ENCODE measurements at regions not wholly inside any gene's neighbourhood (a gene's known extent, or its start where the extent isn't known, plus 50 kb on each side); places are given as distances from the start of the nearest gene placed in this dataset.

- DNase-seq (ENCODE audit: low spot score): no peak
- Histone ChIP-seq H3K27me3 (ENCODE audit: control insufficient read depth in 4 of 4, insufficient read depth in 4 of 4, low read length in 3 of 4) (no peaks in the 10 kb centered on the region), H3K27ac (ENCODE audit: low read depth in 1 of 2, low read length in 2 of 2) (no peak overlapping the region), H3K36me3 (ENCODE audit: control insufficient read depth in 4 of 4, insufficient read depth in 3 of 4, low read depth in 1 of 4, low read length in 3 of 4) (no peaks in the 10 kb centered on the region), H3K9ac (ENCODE audit: low read depth in 1 of 2, low read length in 2 of 2) (no peak overlapping the region), H3K4me1 (ENCODE audit: control insufficient read depth in 4 of 4, insufficient read depth in 4 of 4, low read length in 3 of 4) (no peaks in the 10 kb centered on the region), H3K4me3 (ENCODE audit: low read depth in 1 of 3, low read length in 3 of 3) (no peak overlapping the region), H3K9me3 (ENCODE audit: control insufficient read depth in 4 of 4, low read length in 3 of 4) (peaks cover 0 to 2% (median 0%) of the 10 kb centered on the region in 4 donors)
- 66% methylated on average over 2 of the region's 2 CpGs for WGBS
- TF ChIP-seq EGR1 (IDR thresholded peaks at IDR 0.05; ENCODE audit: low read depth in 2 of 2): no peak
- TF ChIP-seq MAX (IDR thresholded peaks at IDR 0.05): no peak
- TF ChIP-seq, protein P1, sequence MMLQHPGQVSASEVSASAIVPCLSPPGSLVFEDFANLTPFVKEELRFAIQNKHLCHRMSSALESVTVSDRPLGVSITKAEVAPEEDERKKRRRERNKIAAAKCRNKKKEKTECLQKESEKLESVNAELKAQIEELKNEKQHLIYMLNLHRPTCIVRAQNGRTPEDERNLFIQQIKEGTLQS (IDR thresholded peaks at IDR 0.05): no peak
- TF ChIP-seq CTCF (IDR thresholded peaks at IDR 0.05; ENCODE audit: low read depth, low read length, missing input control): no peak
- TF ChIP-seq, protein P2, sequence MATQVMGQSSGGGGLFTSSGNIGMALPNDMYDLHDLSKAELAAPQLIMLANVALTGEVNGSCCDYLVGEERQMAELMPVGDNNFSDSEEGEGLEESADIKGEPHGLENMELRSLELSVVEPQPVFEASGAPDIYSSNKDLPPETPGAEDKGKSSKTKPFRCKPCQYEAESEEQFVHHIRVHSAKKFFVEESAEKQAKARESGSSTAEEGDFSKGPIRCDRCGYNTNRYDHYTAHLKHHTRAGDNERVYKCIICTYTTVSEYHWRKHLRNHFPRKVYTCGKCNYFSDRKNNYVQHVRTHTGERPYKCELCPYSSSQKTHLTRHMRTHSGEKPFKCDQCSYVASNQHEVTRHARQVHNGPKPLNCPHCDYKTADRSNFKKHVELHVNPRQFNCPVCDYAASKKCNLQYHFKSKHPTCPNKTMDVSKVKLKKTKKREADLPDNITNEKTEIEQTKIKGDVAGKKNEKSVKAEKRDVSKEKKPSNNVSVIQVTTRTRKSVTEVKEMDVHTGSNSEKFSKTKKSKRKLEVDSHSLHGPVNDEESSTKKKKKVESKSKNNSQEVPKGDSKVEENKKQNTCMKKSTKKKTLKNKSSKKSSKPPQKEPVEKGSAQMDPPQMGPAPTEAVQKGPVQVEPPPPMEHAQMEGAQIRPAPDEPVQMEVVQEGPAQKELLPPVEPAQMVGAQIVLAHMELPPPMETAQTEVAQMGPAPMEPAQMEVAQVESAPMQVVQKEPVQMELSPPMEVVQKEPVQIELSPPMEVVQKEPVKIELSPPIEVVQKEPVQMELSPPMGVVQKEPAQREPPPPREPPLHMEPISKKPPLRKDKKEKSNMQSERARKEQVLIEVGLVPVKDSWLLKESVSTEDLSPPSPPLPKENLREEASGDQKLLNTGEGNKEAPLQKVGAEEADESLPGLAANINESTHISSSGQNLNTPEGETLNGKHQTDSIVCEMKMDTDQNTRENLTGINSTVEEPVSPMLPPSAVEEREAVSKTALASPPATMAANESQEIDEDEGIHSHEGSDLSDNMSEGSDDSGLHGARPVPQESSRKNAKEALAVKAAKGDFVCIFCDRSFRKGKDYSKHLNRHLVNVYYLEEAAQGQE (IDR thresholded peaks at IDR 0.05): no peak
- no peak for TF ChIP-seq TAF1 (conservative IDR thresholded peaks at IDR 0.05)
- TF ChIP-seq GABPA (IDR thresholded peaks at IDR 0.05 in 1 of 2, conservative IDR thresholded peaks at IDR 0.05 in 1 of 2): no peak
These were observed 687.0 kb upstream of the ZNF608 start for GRCh38 chr5:125433457-125433856.

GRCh38 chr5:125439243-125439642, 692.8 kb upstream of the ZNF608 start:
- no peaks in the 10 kb centered on the region for H3K4me1 ChIP-seq (ENCODE audit: control insufficient read depth in 4 of 4, insufficient read depth in 4 of 4, low read length in 3 of 4)
- H3K36me3 ChIP-seq (ENCODE audit: control insufficient read depth in 4 of 4, insufficient read depth in 3 of 4, low read depth in 1 of 4, low read length in 3 of 4): no peaks in the 10 kb centered on the region
- H3K4me3 ChIP-seq (ENCODE audit: low read depth in 1 of 3, low read length in 3 of 3): no peak overlapping the region
- no peak for DNase-seq (ENCODE audit: low spot score)
- H3K9ac ChIP-seq (ENCODE audit: low read depth in 1 of 2, low read length in 2 of 2): no peak overlapping the region
- peaks cover 0 to 1% (median 0%) of the 10 kb centered on the region in 4 donors for H3K9me3 ChIP-seq (ENCODE audit: control insufficient read depth in 4 of 4, low read length in 3 of 4)
- H3K27me3 ChIP-seq (ENCODE audit: control insufficient read depth in 4 of 4, insufficient read depth in 4 of 4, low read length in 3 of 4): no peaks in the 10 kb centered on the region
- H3K27ac ChIP-seq (ENCODE audit: low read depth in 1 of 2, low read length in 2 of 2): no peak overlapping the region
- TF ChIP-seq GABPA (IDR thresholded peaks at IDR 0.05 in 1 of 2, conservative IDR thresholded peaks at IDR 0.05 in 1 of 2) (no peak), NR2F2 (IDR thresholded peaks at IDR 0.05) (no peak), MAX (IDR thresholded peaks at IDR 0.05) (no peak), SP1 (IDR thresholded peaks at IDR 0.05) (no peak), FOXA2 (IDR thresholded peaks at IDR 0.05) (no peak), HNF4G (IDR thresholded peaks at IDR 0.05) (no peak), YY1 (IDR thresholded peaks at IDR 0.05) (no peak), HNF4A (conservative IDR thresholded peaks at IDR 0.05) (no peak), RAD21 (IDR thresholded peaks at IDR 0.05) (no peak), CTCF (IDR thresholded peaks at IDR 0.05; ENCODE audit: low read depth, low read length, missing input control) (no peak), EGR1 (IDR thresholded peaks at IDR 0.05; ENCODE audit: low read depth in 2 of 2) (no peak), FOXA1 (IDR thresholded peaks at IDR 0.05) (no peak), RXRA (IDR thresholded peaks at IDR 0.05) (no peak)
- TF ChIP-seq, protein P3, sequence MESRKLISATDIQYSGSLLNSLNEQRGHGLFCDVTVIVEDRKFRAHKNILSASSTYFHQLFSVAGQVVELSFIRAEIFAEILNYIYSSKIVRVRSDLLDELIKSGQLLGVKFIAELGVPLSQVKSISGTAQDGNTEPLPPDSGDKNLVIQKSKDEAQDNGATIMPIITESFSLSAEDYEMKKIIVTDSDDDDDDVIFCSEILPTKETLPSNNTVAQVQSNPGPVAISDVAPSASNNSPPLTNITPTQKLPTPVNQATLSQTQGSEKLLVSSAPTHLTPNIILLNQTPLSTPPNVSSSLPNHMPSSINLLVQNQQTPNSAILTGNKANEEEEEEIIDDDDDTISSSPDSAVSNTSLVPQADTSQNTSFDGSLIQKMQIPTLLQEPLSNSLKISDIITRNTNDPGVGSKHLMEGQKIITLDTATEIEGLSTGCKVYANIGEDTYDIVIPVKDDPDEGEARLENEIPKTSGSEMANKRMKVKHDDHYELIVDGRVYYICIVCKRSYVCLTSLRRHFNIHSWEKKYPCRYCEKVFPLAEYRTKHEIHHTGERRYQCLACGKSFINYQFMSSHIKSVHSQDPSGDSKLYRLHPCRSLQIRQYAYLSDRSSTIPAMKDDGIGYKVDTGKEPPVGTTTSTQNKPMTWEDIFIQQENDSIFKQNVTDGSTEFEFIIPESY (IDR thresholded peaks at IDR 0.05): no peak
- TF ChIP-seq, protein P1 (IDR thresholded peaks at IDR 0.05): no peak
- TF ChIP-seq, protein P2 (IDR thresholded peaks at IDR 0.05): no peak

Measured in liver (tissue), 8 donors.